ENCODE measurements at regions not wholly inside any gene's neighbourhood (a gene's known extent, or its start where the extent isn't known, plus 50 kb on each side); places are given as distances from the start of the nearest gene placed in this dataset.

DNA sequence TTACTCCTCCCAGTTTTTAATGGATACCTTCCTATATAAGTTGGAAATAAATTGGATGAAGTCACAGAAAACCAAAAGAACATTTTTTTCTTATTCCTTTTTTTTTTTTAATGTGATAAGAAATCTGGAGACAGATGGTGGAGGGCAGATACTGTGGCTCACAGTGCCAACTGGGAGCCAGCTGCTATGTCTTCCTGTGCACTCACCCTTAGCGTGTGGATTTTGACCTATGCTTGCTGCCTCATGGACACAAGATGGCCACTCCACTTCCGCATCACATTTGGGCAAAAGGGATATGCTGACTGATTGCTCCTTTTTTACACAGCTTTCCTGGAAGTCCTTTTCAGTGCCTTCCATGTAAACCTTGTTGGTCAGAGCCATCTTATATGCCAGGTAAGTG, 342.6 kb downstream of the MAN2A1 start:
- TF ChIP-seq, protein P1, sequence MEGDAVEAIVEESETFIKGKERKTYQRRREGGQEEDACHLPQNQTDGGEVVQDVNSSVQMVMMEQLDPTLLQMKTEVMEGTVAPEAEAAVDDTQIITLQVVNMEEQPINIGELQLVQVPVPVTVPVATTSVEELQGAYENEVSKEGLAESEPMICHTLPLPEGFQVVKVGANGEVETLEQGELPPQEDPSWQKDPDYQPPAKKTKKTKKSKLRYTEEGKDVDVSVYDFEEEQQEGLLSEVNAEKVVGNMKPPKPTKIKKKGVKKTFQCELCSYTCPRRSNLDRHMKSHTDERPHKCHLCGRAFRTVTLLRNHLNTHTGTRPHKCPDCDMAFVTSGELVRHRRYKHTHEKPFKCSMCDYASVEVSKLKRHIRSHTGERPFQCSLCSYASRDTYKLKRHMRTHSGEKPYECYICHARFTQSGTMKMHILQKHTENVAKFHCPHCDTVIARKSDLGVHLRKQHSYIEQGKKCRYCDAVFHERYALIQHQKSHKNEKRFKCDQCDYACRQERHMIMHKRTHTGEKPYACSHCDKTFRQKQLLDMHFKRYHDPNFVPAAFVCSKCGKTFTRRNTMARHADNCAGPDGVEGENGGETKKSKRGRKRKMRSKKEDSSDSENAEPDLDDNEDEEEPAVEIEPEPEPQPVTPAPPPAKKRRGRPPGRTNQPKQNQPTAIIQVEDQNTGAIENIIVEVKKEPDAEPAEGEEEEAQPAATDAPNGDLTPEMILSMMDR (IDR thresholded peaks at IDR 0.05): no peak
- TF ChIP-seq POLR2AphosphoS5 (IDR thresholded peaks at IDR 0.05; ENCODE audit: insufficient read depth in 1 of 2, low read depth in 1 of 2) (no peak), POLR2A (IDR thresholded peaks at IDR 0.05) (no peak)
